T-helper 2 cell (primary cell): ENCODE measurements at regions not wholly inside any gene's neighbourhood (a gene's known extent, or its start where the extent isn't known, plus 50 kb on each side); places are given as distances from the start of the nearest gene placed in this dataset.

ENCODE experiments used
- DNase-seq, 5 experiments: peaks; one replicate each; pipeline versions ENCODE4 v3.0.0 to v3.0.0-alpha.2; 2012 to 2022

DNA sequence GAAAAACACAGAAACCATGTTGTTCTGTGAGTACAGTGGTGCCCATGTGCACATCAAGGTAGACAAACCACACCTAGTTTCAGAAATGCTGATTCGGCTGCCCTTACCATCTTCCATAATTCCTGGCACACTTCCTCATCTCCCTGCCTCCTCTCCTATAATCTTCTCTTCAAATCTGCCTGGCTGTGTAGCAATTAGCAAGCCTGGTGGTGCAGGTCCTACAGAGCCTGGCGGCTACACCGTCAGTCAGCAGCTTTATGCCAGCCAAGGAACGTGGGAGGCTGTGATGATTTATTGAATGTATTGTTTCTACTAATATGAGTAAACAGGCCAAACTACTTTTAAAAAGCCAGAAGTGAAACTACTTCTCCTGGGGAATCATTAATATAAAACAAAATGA is 106.8 kb downstream of the SEMA6D start:
- no peak for DNase-seq

DNA sequence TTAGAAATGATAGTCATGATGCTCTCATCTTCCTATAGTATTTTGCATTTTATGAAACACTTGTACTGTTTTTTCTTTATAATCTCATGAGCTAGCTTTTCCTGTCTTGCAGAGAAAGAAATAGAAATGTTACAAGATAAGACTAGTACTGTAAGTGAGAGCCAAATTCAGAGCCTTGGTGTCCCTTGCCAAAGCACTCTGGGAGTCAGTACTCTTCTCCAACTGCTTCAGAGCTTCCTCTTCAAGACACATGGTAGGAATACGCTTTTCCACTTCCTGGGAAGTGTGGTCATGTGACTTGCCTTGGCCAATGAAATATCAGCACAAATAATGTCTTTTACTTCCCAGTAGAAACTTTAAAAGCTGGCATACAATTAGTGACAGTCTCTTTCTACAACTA is 112.4 kb downstream of the SEMA6D start:
- no peak for DNase-seq

DNA sequence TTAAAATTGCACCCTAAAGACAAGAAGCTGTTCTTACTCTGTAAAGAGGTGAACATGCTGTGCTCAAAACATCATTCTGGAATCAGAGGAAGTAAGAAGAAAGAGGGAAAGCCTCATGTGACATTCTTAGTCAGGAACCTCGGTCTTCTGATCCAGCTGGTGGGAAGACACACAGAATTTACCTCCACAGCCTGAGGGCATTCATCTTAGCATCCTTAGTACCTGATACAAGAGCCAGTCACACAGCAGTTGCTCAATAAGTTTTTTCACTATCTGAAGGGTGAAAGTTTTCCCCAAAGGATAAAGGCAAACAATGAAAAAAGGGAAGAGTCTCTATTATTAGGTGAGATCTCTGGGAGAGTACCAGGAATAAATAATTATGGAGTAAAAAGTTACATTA is 116.8 kb downstream of the SEMA6D start:
- no peak for DNase-seq

DNA sequence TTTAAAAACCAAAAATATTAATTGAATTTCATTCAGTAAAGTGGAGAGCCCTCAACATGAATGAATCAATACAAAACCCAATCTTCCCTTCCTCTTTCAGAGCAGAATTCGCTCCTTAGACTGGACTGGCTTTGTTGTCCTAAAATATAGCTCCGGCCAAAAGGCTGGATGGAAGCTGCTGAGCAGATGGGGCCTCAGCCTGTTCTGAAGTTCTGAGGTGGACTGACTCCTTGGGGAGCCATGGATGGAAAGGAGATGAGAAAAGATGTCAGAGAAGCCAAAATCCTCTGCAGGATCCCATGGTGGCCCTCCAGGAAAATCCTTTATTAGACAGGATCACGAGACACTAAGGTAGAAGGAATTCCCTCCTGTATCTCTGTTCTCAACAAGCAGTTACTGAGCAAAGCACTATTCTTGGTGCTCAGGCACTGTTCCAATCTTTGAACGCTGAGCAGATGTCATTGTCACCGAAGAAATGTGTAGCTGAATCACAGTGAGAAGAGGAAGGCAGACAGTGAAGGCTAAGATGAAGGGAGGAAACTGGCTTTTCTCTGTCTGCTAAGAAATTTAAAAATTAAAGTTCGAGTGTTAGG is 122.0 kb downstream of the SEMA6D start:
- DNase-seq: no peak

DNA sequence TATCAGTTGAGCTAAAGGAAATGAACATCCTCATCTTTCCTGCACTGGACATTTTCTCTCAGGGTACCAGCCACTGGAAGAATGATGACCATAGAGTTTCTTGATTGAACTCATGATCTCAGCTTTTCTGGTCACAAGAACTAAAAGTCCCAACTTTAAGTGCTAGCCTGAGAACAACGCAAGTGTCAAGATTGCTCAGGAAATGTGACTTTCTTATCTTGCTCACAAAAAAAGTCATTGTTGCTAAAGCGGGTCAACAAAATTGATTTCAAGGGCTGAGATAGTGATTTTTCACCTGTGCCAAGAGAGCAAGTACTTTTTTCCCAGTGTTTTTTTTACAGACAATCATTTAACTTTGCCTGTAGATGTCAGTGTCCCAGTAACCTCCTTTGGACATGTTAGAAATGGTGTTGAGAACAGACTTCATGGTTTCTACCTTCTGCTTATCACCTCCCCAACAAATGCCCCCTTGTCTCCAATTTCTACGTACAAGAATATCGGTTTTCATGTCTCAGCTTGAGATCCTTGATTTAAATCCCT is 125.9 kb downstream of the SEMA6D start:
- no peak for DNase-seq

DNA sequence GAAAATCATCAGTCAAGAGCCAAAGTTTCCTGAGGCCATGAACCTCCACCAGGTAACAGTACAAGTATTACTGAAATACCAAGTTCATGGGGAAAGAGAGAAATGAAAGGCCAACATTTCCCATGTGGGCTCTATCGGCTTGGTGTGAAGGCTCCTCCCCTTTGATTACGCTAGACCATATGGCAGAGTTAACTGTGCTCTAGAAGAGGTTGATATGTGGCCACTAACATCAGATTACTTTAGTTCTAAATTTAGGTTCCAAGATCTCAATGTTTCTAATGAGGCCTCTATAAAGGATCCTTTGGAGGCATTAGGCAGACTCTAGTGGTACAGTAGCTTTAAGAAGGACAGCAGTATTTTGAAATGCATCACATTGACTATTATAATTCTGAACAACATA is 127.1 kb downstream of the SEMA6D start:
- DNase-seq: no peak

DNA sequence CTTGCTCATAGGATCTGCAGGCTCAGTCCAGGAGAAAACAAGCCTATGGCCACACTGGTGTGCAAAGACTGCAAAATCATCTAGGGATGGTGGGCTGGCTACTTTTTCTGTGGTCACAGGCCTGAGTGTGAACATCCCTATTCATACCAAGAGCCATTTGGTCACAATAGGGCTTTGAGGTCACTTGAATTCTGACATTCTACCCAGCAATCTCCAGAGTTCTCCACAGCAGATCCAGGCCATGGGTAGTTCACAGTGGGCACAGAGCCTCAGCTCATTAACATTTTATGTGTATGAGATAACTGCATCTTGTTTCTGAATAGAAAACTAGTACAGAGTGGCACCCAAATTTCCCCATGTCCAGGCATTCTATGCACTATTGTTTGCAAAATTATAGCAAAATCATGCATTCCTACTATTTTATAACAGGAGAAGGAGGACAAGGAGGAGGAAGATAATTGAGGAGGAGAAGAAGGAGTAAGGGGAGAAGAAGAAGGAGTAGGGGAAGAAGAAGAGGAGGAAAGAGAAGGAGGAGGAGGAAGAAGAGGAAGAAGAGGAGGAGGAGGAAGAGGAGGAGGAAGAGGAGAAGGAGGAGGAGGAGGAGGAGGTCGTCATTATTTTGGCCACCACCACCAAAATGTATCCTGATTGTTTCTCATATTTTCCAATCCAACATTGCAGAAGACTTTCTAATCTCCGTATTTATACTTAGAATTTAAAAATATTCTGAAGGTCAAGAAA is 129.0 kb downstream of the SEMA6D start:
- DNase-seq: no peak

DNA sequence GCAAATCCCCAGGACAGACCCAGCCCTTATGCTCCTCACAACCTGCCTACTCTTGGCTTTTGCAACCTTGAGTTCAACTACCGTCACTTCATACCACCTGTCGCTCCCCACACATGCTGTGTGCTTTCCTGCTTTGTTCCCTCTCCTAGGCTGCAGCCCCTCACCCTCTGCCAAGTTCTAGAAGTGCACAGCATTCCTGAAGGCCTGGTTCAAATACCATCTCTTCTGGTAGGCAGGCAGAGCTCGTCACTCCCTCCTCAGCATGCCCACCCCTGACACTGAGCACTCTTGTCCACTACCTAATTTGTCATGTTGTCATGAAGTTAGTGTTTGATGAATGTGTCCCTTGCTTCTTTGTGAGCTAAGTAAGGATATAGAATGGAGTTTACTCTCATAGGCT is 129.6 kb downstream of the SEMA6D start:
- DNase-seq: no peak

DNA sequence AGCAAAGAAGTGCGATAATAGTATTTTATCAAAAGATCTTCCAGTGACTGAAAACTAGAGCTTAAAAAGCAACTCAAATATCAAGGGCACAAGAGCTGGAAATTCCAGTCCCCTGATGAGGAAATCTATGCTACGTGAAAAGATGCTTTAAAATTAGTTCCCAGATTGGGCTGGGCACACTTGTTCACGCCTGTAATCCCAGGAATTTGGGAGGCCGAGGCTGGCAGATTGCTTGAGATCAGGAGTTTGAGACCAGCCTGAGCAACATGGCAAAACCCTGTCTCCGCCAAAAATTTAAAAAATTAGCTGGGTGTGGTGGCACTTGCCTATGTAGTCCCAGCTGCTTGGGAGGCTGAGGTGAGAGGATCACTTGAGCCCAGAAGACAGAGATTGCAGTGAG is 138.8 kb downstream of the SEMA6D start:
- no peak for DNase-seq

DNA sequence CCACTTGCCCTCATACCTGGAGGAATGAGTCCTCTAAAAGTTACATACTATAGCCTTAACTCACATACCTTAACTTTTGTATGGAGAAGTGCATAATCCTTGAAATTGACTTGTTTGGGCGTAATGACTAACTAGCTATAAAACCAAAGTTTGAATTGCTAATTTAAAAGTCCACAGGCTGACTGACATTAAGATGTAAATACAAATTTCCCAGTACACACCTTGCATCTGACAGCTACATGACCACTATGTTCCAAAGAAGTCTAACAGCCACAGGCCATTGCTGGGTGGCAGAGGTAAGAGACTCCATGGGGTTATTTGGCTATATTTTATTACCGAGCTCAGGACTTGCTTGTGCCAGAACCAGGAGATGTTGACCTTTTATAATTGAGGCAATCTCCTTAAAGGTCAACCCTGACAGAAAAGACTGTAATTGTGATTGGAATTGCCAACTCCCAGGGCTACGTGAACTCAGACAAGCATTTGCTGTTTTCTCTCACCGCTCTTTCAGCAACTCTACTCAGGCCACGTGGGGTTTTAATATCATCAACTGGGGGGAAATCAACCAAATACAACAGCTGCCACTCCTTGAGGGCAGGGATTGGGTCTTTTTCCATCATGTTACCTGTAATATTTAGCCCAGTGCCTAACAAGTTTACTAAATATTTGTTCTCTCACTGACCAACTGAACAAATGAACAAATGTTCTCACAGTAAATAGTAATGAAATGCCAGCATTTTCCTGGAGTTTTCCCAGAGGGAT is 139.9 kb downstream of the SEMA6D start:
- no peak for DNase-seq

DNA sequence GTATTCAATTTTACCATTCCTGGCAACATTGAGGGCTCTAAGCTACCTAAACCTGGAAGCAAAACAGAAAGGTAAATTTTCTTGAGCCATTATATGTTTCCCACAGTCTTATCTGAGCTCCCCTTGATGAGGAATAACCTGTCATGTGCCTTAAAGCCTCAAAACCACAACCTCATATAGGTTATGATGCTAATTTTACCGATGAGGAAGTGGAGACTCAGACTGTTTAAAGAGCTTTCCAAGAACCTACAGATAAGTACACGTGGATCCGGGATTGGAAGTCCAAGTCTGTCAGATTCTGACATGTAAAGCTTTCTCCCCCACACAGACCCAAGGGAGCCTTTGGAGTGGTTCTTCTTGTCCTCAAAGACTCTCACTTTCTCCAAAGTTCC is 140.5 kb downstream of the SEMA6D start:
- DNase-seq: no peak

DNA sequence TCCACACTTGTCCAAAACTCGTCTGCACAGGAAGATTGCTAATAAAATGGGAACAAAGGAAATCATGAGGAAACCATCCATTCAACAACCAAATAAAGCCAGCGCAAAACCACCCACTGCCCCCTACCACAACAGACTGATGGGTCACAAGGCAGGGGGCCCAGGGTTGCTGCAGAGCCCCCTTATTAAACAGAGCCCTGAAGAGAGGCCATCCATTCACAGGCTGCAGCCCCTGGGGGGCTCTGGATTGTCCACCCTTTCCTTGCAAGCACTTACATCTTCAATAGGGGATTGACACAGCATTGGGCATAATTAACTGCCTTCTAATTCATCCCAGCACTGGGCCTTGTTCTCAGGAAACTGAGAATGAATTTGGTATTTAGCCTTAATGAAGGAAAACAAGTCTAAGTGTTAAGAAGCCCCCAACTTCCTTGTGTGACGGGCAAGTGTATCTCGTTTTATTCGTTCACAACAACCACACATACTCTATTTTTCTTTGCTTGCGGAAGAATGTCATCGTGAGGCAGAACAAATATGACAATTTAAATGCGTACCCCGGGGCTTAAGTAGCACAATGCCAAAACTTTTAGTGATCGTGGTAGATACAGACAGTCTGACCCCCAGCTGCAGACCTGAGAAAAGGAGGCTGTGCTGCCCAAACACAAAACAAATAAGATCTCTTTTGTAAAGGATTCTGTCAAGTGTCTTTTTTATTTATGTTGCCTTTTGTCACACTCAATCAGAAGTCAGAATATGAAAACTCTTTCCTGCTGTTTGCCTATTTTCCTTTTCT is 144.0 kb downstream of the SEMA6D start:
- DNase-seq: no peak

DNA sequence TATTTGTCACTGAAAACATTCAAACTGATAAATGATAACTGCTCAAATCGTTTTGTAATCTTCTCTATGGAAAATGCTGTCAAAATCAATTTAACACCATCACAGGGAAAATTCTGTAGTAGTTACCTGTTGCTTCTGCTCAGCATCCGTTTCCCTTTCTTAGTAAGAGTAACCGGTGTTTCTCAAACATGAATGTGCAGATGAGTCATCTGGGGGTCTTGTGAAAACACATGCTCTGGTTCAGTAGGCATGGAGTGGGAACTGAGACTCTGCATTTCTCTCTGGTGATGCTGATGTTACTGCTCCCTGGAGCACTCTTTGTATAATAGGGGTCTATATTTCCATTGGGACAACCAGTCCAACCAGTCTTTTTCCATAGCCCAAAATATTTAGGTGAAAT is 145.1 kb downstream of the SEMA6D start:
- no peak for DNase-seq

DNA sequence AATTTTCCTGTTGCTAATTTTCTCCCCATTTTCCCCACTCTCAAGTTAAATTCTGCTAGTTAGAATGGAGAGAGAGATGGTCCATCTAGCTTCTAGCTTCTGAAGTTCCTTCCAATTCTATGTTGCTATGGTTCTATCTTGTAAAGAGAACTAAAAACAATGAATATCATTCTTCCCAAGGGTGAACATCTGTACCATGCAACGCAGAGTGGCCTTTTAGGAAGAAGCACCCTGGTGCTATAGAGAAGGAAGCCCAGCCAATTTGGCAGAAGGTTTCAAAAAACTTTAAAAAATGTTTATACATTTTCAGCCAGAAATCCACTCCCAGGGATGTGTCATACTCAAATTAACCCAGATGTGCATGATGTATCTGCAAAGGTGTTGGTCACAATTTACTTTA is 149.1 kb downstream of the SEMA6D start:
- no peak for DNase-seq

DNA sequence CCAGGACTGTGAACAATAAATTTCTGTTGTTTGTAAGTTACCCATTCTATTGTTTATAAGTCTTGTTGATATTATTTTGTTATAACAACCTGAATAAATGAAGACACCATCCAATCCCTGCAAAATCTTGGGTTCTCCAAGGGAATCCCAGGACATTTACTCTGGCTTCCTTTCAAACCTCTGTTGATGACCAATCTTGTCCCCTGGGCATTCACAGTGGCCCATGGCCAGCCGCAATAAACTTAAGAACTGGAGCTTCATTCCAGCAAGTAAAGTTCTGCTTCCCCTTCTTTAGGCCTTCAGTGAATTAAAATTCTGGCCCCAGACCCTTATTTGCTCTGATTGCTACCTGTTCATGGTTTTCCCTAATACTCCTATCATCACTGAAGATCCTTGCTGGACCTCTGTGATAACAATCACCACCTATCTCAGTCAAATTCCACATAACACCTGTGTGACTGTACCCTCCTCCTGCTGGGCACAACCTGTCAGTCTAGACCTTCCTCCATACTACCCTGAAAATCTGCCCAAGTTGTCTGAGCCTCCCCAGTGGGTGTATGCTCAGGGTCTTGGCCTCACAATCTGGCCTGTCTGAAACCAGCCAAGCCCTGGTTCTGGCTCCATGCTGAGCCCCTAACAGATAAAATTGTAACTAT is 153.1 kb downstream of the SEMA6D start:
- DNase-seq: no peak

DNA sequence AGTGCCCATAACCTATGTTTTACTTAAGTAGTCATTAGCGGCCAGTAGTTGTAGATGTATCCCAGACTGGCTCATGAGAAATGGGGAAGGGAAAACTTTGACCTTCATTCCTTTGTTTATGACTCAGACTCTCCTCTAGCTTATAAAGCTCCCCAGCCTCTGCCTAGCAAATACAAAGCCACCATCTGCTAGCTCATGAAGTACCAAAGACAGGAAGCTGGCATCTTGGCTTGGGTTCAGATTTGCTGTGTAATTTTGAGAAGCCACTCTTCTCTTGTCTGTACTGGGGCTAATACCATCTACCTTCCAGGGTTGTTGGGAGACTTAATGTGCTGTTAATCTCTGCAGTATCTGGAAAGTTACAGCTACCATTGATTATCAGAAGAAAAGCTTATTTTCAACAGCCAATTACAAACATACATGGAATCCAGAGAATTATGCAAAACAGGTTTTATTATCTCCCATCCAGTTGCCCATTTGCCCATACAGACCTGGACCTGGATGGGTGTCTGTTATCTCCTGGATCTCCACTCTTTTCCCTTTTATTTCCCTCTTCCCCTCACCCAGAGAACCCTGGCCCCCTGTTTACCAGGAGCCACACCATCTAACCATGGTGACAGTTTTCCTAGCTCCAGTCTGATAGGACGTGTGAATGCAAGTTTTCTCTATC is 153.8 kb downstream of the SEMA6D start:
- no peak for DNase-seq

DNA sequence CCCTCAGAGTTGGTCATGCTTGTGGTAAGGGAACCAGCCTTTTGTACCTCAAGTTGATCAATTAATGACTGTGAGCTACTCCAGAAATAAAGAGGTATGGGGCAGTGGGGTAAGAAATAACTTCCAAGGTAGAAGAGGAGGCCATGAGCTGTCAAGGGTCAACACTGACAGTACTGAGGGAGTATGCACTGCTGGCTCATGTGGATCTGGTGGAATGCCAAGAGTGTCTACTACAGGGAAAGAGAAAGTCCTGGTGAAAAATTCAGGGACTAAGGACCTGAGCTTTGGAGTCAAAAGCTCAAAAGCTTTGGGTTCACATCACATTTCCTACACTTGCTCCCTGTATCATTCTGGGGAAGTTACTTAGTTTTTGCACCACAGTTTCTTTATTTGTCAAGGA is 154.9 kb downstream of the SEMA6D start:
- DNase-seq: no peak

DNA sequence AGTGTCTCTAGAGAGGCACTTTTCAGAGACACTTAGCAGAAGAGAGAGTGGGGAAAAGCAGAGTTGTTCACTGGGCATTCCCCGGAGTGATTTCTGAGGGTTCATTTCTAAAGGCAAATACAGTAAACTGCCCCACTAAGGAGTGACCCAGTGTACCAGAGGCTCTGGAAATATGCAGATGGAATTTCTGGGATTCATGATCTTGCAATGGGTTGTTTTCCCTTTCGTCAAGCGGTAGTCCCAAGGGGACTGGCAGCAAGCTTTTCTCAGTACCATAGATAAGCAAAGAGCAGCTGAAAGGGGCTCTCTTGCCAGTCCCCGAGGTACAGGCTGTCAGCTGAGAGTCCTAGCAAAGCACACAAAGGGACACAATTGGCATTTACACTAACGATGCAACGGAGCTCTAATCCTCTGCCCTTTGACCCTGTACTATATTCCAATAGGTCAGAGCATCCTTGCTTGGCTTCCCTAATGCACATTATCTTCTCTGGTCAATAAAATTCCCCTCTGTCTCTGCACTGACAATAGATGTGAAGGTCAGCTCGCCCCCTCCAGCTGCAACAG is 155.6 kb downstream of the SEMA6D start:
- no peak for DNase-seq

DNA sequence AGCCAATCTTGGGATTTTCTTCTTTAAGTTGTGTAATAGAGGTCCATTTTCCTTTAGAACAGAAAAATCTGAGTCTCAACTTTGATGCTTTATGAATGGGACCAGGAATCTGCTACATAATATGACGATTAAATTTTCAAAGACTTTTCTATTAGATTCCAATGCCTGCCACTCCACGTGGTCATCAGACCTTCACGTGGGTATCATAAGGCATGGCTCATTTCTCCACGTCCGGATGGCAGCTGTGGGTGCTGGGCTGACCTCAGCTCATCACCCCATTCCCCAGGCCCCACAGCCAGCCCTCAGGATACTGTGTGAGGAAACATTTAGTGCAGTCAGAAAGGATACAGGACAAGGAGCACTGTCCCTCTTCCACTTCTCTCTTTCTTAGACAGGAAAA is 159.7 kb downstream of the SEMA6D start:
- no peak for DNase-seq

DNA sequence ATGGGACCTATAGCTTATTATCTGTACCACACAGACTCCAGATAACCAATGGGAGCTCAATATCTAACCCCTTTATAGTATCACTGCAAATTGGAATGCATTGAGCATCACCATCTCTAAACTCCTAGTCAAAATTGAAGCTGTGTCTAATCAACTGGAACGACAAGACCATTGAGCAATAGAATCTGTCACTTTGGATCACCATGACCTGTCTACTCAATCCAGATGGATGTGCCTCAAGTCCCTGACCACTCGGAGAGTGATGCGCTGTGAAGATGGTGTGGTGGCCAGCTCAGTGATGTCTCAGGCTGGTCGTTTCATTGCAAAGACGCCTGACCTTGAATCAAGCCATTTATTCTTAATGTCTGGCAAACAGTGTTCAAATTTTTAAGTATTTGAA is 160.5 kb downstream of the SEMA6D start:
- no peak for DNase-seq

DNA sequence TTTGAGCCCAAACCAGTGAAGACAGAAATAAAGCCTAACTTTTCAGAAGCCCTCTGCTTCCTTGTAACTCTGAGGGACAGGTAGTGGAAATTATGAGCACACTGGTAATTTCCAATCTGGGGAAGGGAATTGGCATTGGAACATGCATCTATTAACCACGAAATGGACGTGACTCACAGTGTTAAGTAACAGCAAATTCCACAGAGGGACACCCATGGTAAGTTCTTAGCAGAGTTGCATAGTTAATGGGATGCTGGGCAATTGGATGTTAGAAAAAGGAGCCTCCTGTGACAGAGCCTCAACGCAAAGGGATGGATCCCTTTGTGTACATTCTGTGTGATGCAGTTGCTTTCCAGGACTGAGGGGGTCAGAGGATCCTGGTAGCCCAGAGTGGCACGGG is 168.6 kb downstream of the SEMA6D start:
- DNase-seq: no peak
